SK-N-MC (cell line): ENCODE measurements at regions not wholly inside any gene's neighbourhood (a gene's known extent, or its start where the extent isn't known, plus 50 kb on each side); places are given as distances from the start of the nearest gene placed in this dataset.

Experiments used
- DNase-seq: peaks from one replicate; pipeline ENCODE4 v3.0.0-alpha.2; 2011; ENCODE audit warnings: low read depth, low spot score
- H3K27ac ChIP-seq: fragments of 200-600 bp; sonication (generic); 2 replicates; pipeline ENCODE4 v1.5.1; 2016; ENCODE audit warnings: mixed run types
- H3K36me3 ChIP-seq: fragments of 200-600 bp; sonication (generic); 2 replicates; pipeline ENCODE4 v1.6.1; 2017; ENCODE audit warnings: antibody characterized with exemption, low read length, mixed read lengths; ENCODE audit not compliant: insufficient read depth
- H3K4me3 ChIP-seq: fragments of 200-600 bp; sonication (generic); 2 replicates; pipeline ENCODE4 v1.5.1; 2016
- H3K9ac ChIP-seq: fragments of 200-600 bp; sonication (generic); 2 replicates; pipeline ENCODE4 v1.8.0; 2017; ENCODE audit warnings: mixed run types, mixed read lengths; ENCODE audit not compliant: insufficient read length
- H3K9me3 ChIP-seq: fragments of 200-600 bp; sonication (generic); 2 replicates; pipeline ENCODE4 v1.6.1; 2017; ENCODE audit warnings: low read depth, mild to moderate bottlenecking, antibody characterized with exemption, low read length, moderate library complexity, mixed read lengths
- EZH2 ChIP-seq: fragments of 200-600 bp; sonication (generic); IDR thresholded peaks from one replicate; pipeline ENCODE4 v1.6.1; 2017; ENCODE audit warnings: antibody characterized with exemption
- FOXP2 ChIP-seq: optimal IDR thresholded peaks from 2 replicates; pipeline ENCODE3; 2011; ENCODE audit warnings: mild to moderate bottlenecking, moderate library complexity; ENCODE audit not compliant: insufficient read depth; ENCODE audit errors: extremely low read length, control extremely low read depth
- POLR2AphosphoS5 ChIP-seq: IDR thresholded peaks from 2 replicates; pipeline ENCODE4 v1.6.1; 2012; ENCODE audit warnings: mild to moderate bottlenecking, low read depth, low read length, borderline replicate concordance

DNA sequence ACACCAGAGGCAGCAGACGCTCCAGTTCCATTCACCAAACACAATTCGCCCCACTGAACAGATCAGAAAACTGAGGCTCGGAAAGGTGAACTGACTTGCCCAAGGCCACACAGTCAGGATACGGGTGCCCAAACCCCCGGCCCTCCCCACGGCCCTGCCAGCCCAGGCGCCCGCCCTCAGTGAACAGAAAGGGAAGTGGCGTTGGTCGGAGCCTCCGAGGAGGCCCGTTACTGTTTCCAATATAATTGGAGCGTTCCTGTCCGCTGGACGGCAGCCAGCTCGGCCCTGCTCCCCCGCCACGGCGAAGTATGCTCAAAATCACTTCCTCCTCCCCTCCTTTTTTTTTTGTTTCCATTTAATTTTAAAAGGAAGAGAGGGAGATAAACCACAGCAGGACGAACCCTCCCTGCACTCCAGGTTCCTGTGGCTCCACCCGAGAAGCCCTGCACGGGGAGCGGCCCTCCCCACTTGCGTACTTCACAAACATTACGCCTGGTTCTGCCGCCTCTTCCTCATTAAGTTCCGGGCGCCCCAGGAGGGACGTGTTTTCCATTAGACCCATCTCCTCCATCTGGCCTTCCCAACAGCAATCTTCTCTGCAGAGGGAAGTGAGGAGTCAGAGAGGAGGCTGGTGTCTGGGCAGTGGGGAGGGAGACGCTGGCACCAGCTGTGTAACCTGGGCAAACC lies 61.1 kb downstream of the NCOR2 start:
- Histone ChIP-seq H3K9me3 (no peaks in the 10 kb centered on the region), H3K36me3 (no peaks in the 10 kb centered on the region), H3K4me3 (peak overlapping the region; percentile 61), H3K27ac (peak overlapping the region; percentile 68), H3K9ac (no peak overlapping the region)
- TF ChIP-seq EZH2: no peak
- no peak for TF ChIP-seq POLR2AphosphoS5
- TF ChIP-seq FOXP2: no peak
- no peak for DNase-seq

DNA sequence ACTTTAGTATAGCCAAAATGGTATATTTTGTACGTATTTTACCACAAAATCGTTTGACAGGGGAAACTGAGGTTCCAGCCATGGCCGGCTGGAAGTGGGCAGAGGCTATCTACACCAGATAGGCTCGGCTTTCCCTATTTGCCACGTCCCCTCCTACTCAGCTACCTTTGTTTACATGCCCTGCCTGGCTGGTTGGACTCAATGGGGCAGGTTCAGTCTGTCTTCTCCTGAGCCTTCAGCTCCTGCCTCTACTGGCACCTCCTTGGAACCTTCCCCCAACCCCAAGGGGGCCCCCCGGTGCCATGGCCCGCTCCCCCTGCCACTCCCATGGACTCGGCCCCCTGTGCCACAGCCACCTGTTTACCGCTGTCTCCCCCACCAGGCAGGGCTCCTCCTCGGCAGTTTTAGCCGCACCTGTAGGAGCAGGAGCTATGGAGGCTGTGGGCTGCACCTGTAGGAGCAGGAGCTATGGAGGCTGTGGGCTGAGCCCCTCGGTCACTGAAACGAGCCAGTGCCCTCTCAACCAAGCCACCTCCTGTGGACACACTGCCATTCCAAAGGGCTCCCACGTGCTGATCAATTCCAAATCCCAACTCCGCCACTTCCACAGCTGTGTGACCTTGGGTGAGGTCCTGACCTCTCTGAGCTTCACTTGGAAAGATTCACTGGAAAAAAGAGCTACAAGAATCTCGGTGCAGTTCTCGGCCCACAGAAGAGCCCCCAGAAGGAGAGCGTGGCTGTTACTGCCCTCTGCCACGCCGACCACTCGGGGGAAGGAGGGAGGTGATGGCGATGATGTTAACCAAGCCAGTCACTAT lies 62.2 kb downstream of the NCOR2 start:
- DNase-seq: no peak
- no peak overlapping the region for H3K9ac ChIP-seq
- no peaks in the 10 kb centered on the region for H3K9me3 ChIP-seq
- no peak overlapping the region for H3K27ac ChIP-seq
- H3K4me3 ChIP-seq: no peak overlapping the region
- no peak for TF ChIP-seq FOXP2
- TF ChIP-seq POLR2AphosphoS5: no peak
- no peak for TF ChIP-seq EZH2
- no peaks in the 10 kb centered on the region for H3K36me3 ChIP-seq

DNA sequence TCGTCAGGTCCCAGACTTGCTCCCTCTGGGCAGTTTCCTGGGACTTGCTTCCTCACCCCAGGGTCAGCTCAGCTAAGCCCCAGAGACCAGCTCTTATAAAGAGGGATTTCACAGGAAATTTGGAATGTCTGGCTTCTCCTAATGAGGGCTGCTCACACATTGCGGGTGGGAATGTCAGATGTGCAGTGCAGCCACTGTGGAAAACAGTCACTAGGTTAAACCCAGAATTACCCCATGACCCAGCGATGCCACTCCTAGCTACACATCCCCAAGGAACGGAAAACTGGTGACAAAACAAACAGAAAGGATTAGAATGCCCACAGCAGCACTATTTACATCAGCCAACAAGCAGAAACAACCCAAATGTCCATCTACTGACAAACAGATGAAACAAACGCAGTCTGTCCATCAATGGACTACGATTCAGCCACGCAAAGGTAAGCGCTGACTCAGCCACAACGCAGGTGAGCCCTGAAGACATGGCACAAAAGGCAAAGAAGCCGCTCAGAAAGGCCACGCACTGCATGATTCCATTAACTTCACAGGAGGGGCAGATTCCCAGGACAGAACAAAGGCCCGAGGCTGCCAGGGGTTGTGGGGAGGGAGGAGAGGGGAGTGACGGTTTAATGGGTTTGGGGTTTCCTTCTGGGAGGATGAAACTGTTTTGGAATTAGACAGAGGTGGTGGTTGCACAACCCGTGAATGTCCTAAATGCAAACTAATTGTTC lies 63.0 kb downstream of the NCOR2 start:
- DNase-seq: no peak
- no peak overlapping the region for H3K4me3 ChIP-seq
- no peaks in the 10 kb centered on the region for H3K9me3 ChIP-seq
- H3K27ac ChIP-seq: no peak overlapping the region
- no peak overlapping the region for H3K9ac ChIP-seq
- H3K36me3 ChIP-seq: no peaks in the 10 kb centered on the region
- TF ChIP-seq EZH2 (no peak), POLR2AphosphoS5 (no peak), FOXP2 (no peak)

DNA sequence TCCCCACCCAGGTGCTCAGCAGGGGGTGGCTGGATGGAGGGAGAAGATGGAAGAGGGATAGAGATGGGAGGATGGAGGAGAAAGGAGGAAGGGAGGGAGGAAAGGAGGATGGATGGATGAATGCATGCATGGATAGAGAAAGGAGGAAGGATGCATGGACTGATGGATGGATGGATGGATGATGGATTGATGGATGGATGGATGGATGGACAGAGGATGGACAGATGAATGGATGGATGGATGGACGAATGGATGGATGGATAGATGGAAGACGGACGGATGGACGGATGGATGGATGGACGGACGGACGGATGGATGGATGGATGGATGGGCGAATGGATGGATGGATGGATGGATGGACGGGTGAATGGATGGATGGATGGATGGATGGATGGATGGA lies 64.1 kb downstream of the NCOR2 start:
- Histone ChIP-seq H3K4me3 (no peak overlapping the region), H3K36me3 (no peaks in the 10 kb centered on the region), H3K27ac (no peak overlapping the region), H3K9me3 (no peaks in the 10 kb centered on the region), H3K9ac (no peak overlapping the region)
- no peak for TF ChIP-seq EZH2
- no peak for TF ChIP-seq FOXP2
- TF ChIP-seq POLR2AphosphoS5: no peak
- DNase-seq: no peak

DNA sequence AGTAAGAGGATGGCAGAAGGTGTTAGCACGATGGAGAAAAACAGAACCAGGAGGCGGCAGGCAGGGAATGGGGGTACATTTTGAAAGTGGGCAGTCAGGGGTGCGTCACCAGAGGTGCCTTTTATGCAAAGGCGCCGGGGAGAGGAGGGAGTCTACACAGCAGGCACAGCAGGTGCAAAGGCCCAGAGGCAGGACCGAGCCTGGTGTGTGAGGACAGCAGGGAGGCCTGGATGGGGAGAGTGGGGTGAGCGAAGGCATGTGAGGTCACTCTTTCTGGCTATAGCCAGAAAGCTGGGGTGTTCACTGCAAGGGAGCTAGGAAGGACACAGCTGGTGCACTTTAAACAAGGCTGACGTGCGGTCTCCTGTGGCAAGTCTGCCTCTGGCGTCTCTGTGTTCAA lies 65.0 kb downstream of the NCOR2 start:
- DNase-seq: no peak
- no peak overlapping the region for H3K9ac ChIP-seq
- H3K4me3 ChIP-seq: no peak overlapping the region
- no peaks in the 10 kb centered on the region for H3K9me3 ChIP-seq
- H3K27ac ChIP-seq: no peak overlapping the region
- H3K36me3 ChIP-seq: no peaks in the 10 kb centered on the region
- no peak for TF ChIP-seq EZH2
- TF ChIP-seq FOXP2: no peak
- no peak for TF ChIP-seq POLR2AphosphoS5

DNA sequence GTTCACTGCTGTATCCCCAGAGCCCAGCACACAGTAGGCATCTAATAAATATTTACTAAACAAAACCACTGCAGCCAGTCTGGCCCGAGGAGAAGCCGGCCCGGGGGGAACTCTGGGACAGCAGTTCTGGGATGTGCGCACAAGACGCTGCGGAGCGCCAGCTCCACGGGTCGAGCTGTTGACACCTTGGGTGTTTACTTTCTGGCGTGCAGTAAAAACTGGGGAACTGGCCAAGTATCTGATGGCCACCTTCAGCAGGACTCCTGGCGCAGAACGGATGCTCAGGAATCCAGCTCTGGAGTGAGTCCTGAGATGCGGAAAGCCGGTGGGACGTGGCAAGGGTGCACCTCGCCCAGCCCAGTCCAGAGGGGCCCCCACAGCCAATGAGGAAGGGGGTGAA lies 65.6 kb downstream of the NCOR2 start:
- Histone ChIP-seq H3K4me3 (no peak overlapping the region), H3K36me3 (no peaks in the 10 kb centered on the region), H3K27ac (no peak overlapping the region), H3K9ac (no peak overlapping the region), H3K9me3 (no peaks in the 10 kb centered on the region)
- no peak for DNase-seq
- TF ChIP-seq EZH2 (no peak), FOXP2 (no peak), POLR2AphosphoS5 (no peak)

DNA sequence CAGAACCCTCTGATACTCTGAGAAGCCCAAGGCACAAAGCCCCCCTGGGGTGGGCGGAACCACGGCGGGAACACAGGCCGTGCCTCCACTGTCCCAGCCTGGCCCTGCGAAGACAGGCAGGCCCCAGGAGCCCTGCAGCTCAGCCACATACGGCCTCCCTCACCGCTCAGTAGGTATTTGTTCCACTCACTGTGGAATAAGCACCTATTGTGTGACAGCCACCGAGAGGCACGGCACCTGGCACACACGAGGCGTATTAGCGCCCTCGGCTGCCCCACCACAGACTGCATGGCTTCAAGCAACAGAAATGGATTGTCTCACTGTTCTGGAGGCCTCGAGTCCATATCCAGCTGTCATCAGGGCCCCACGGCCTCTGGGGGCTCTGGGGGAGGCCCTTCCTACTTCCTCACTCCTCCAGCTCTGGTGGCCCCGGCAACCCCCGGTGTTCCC lies 66.3 kb downstream of the NCOR2 start:
- no peak overlapping the region for H3K27ac ChIP-seq
- 0 out of 2 replicates have a peak overlapping the region, but pooled peaks have one; percentile 12 for H3K4me3 ChIP-seq
- TF ChIP-seq POLR2AphosphoS5 (no peak), FOXP2 (no peak), EZH2 (no peak)
- H3K9me3 ChIP-seq: no peaks in the 10 kb centered on the region
- H3K36me3 ChIP-seq: no peaks in the 10 kb centered on the region
- H3K9ac ChIP-seq: no peak overlapping the region
- DNase-seq: no peak

DNA sequence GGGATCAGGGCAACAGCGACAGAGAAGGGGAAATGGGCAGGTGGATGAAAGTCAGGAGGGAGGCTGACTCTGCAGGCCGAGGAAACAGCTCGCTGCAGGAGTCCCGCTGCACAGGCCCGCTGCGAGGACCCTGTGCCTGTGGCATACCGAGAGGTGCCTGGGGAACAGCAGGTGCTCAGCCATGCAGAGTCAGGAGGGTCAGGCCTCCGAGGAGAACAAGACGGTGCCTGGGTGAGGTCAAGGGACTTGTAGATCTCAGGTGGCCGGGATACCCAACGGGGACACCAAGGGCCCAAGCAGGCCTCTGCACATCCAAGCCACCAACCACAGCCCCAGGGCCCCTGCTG lies 67.5 kb downstream of the NCOR2 start:
- Histone ChIP-seq H3K9me3 (no peaks in the 10 kb centered on the region), H3K27ac (no peak overlapping the region), H3K4me3 (no peak overlapping the region), H3K36me3 (peaks cover 2% of the 10 kb centered on the region; the same call in 1 of the 2 replicates), H3K9ac (no peak overlapping the region)
- TF ChIP-seq FOXP2: no peak
- no peak for TF ChIP-seq EZH2
- no peak for TF ChIP-seq POLR2AphosphoS5
- no peak for DNase-seq
